H9 (cell line): ENCODE measurements at regions not wholly inside any gene's neighbourhood (a gene's known extent, or its start where the extent isn't known, plus 50 kb on each side); places are given as distances from the start of the nearest gene placed in this dataset.

Source experiments
- DNase-seq: peaks from one replicate; pipeline ENCODE4 v3.0.0-alpha.2; 2017
- H2AFZ ChIP-seq: one replicate; pipeline ENCODE4 v1.6.1; 2013; ENCODE audit warnings: mild to moderate bottlenecking, low read length, control low read depth, moderate library complexity
- H2AK5ac ChIP-seq: 2 replicates; pipeline ENCODE4 v1.6.1; 2013; ENCODE audit warnings: low read length, control low read depth, mixed read lengths; ENCODE audit not compliant: insufficient read length
- H2BK120ac ChIP-seq: one replicate; pipeline ENCODE4 v1.6.1; 2013; ENCODE audit warnings: low read depth, mild to moderate bottlenecking, low read length, control low read depth, inconsistent platforms; ENCODE audit not compliant: poor library complexity, severe bottlenecking
- H2BK12ac ChIP-seq: 2 replicates; pipeline ENCODE4 v1.6.1; 2013; ENCODE audit warnings: low read length, control low read depth, mixed read lengths, low read depth; ENCODE audit not compliant: insufficient read length
- H2BK15ac ChIP-seq: 2 replicates; pipeline ENCODE4 v1.6.1; 2013; ENCODE audit warnings: low read depth, low read length, control low read depth
- H2BK20ac ChIP-seq: one replicate; pipeline ENCODE4 v1.6.1; 2013; ENCODE audit warnings: low read depth, mild to moderate bottlenecking, low read length, control low read depth, inconsistent platforms; ENCODE audit not compliant: poor library complexity, severe bottlenecking
- H2BK5ac ChIP-seq: 2 replicates; pipeline ENCODE4 v1.6.1; 2013; ENCODE audit warnings: low read length, control low read depth, mixed read lengths; ENCODE audit not compliant: insufficient read length
- H3K14ac ChIP-seq: 2 replicates; pipeline ENCODE4 v1.6.1; 2013; ENCODE audit warnings: low read length, control low read depth; ENCODE audit not compliant: insufficient read depth
- H3K18ac ChIP-seq: 2 replicates; pipeline ENCODE4 v1.6.1; 2013; ENCODE audit warnings: low read depth, mild to moderate bottlenecking, mixed read lengths, low read length, control low read depth; ENCODE audit not compliant: insufficient read length
- H3K23ac ChIP-seq: 2 replicates; pipeline ENCODE4 v1.6.1; 2013; ENCODE audit warnings: low read length, control low read depth, mixed read lengths, low read depth; ENCODE audit not compliant: insufficient read length
- H3K23me2 ChIP-seq: 2 replicates; pipeline ENCODE4 v1.6.1; 2013; ENCODE audit warnings: low read depth, mild to moderate bottlenecking, mixed read lengths, low read length, control low read depth; ENCODE audit not compliant: insufficient read length, poor library complexity, severe bottlenecking
- H3K27ac ChIP-seq: 2 replicates; pipeline ENCODE4 v1.5.1; 2013; ENCODE audit warnings: low read length, control low read depth, mixed read lengths, low read depth; ENCODE audit not compliant: insufficient read length
- H3K27me3 ChIP-seq: 2 replicates; pipeline ENCODE4 v1.6.1; 2013; ENCODE audit warnings: low read length, control low read depth, inconsistent platforms; ENCODE audit not compliant: insufficient read depth
- H3K4ac ChIP-seq: 2 replicates; pipeline ENCODE4 v1.6.1; 2013; ENCODE audit warnings: low read depth, mild to moderate bottlenecking, control low read depth, inconsistent platforms, low read length, moderate library complexity
- H3K4me1 ChIP-seq: 2 replicates; pipeline ENCODE4 v1.6.1; 2013; ENCODE audit warnings: low read length, control low read depth, inconsistent platforms; ENCODE audit not compliant: insufficient read depth
- H3K4me2 ChIP-seq: 2 replicates; pipeline ENCODE4 v1.6.1; 2013; ENCODE audit warnings: low read length, control low read depth, mixed read lengths; ENCODE audit not compliant: insufficient read length, insufficient read depth
- H3K56ac ChIP-seq: 2 replicates; pipeline ENCODE4 v1.6.1; 2013; ENCODE audit warnings: low read depth, mild to moderate bottlenecking, mixed read lengths, low read length, control low read depth; ENCODE audit not compliant: insufficient read length
- H3K79me1 ChIP-seq: 2 replicates; pipeline ENCODE4 v1.6.1; 2013; ENCODE audit warnings: low read depth, mild to moderate bottlenecking, moderate library complexity, low read length, control low read depth, inconsistent platforms; ENCODE audit not compliant: insufficient read depth, poor library complexity, severe bottlenecking
- H3K79me2 ChIP-seq: 2 replicates; pipeline ENCODE4 v1.6.1; 2013; ENCODE audit warnings: low read length, control low read depth, inconsistent platforms; ENCODE audit not compliant: insufficient read depth
- H3K9ac ChIP-seq: 2 replicates; pipeline ENCODE4 v1.6.1; 2013; ENCODE audit warnings: low read length, control low read depth, mixed read lengths; ENCODE audit not compliant: insufficient read length; ENCODE audit errors: extremely low read depth
- H3K9me3 ChIP-seq: one replicate; pipeline ENCODE4 v1.6.1; 2013; ENCODE audit warnings: low read depth, low read length, inconsistent platforms; ENCODE audit not compliant: control insufficient read depth
- H3T11ph ChIP-seq: one replicate; pipeline ENCODE4 v1.6.1; 2013; ENCODE audit warnings: mild to moderate bottlenecking, low read length, control low read depth, inconsistent platforms
- H4K20me1 ChIP-seq: one replicate; pipeline ENCODE4 v1.6.1; 2013; ENCODE audit not compliant: control insufficient read depth, insufficient read length, insufficient read depth
- H4K5ac ChIP-seq: 2 replicates; pipeline ENCODE4 v1.6.1; 2013; ENCODE audit warnings: low read depth, mild to moderate bottlenecking, mixed read lengths, low read length, control low read depth; ENCODE audit not compliant: insufficient read length
- H4K8ac ChIP-seq: replicated peaks from 2 replicates; pipeline ENCODE4 v1.6.1; 2013; ENCODE audit warnings: low read length, control low read depth, mixed read lengths, low read depth; ENCODE audit not compliant: insufficient read length
- H4K91ac ChIP-seq: 2 replicates; pipeline ENCODE4 v1.6.1; 2013; ENCODE audit warnings: low read depth, mild to moderate bottlenecking, moderate library complexity, mixed read lengths, low read length, control low read depth; ENCODE audit not compliant: insufficient read length
- H3K27ac Mint-ChIP-seq, 3 experiments: 2 replicates in 2 of 3; 3 replicates in 1 of 3; pipeline ENCODE4 v1.8.0; 2020 to 2021; ENCODE audit warnings: mixed read lengths in 3 of 3, mild to moderate bottlenecking in 1 of 3, moderate library complexity in 1 of 3
- H3K27me3 Mint-ChIP-seq: 2 replicates; pipeline ENCODE4 v1.8.0; 2021; ENCODE audit warnings: low read depth, mild to moderate bottlenecking, moderate library complexity, mixed read lengths
- H3K36me3 Mint-ChIP-seq, 3 experiments: 2 replicates in 2 of 3; 3 replicates in 1 of 3; pipeline ENCODE4 v1.8.0; 2020 to 2021; ENCODE audit warnings: low read depth in 3 of 3, mixed read lengths in 3 of 3; ENCODE audit not compliant: insufficient read depth in 1 of 3
- H3K4me1 Mint-ChIP-seq, 2 experiments: 2 replicates each; pipeline ENCODE4 v1.8.0; 2020; ENCODE audit warnings: mixed read lengths in 2 of 2
- H3K4me3 Mint-ChIP-seq, 2 experiments: 2 replicates in 1 of 2; 3 replicates in 1 of 2; pipeline ENCODE4 v1.8.0; 2020 to 2021; ENCODE audit warnings: mild to moderate bottlenecking in 2 of 2, mixed read lengths in 2 of 2, moderate library complexity in 1 of 2
- H3K9me3 Mint-ChIP-seq, 2 experiments: 2 replicates in 1 of 2; 3 replicates in 1 of 2; pipeline ENCODE4 v1.8.0; 2020; ENCODE audit warnings: mild to moderate bottlenecking in 2 of 2, mixed read lengths in 2 of 2, moderate library complexity in 1 of 2
- WGBS: extraction: QIAGEN DNeasy Blood & Tissue Kit; methylation state at CpG from one replicate; pipeline ENCODE4 v1.1.7; 2013; ENCODE audit warnings: missing lambda C conversion rate, low lambda C conversion rate, mixed read lengths; ENCODE audit not compliant: insufficient read length; ENCODE audit errors: extremely low coverage; 5-methylcytosine and 5-hydroxymethylcytosine counted together
- TF ChIP-seq, protein P1 (sequence below): fragments of 200-600 bp; sonication (generic); conservative IDR thresholded peaks from 3 replicates; pipeline ENCODE4 v1.8.0; 2021; ENCODE audit warnings: antibody characterized with exemption, mild to moderate bottlenecking

DNA sequence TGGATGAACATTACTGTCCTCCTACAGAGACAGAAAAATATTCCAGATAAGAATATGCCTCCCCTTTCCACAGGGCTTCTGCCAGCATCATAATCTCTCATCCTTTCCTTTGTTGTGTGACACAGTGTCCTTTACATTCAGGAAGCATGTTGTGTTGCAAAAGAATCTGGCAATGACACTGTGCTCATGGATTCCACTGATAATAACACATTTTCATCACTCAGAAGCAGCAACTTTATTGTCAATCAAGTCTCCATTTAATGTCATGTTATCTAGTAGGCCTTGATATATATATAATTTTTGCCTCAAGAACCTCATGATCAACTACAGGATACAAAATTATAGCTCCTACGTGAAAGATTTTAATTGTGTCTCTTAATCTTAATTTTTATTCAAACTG, 833.9 kb downstream of the FSTL5 start:
- H4K20me1 ChIP-seq, result no peaks in the 10 kb centered on the region
- DNase-seq, result no peak
- no peak overlapping the region for H2BK12ac ChIP-seq
- no peak overlapping the region for H2BK15ac ChIP-seq
- no peak overlapping the region for H3K4me3 Mint-ChIP-seq
- H3K27ac ChIP-seq, result no peak overlapping the region
- no peak overlapping the region for H3K14ac ChIP-seq
- no peaks in the 10 kb centered on the region for H3K23me2 ChIP-seq
- H3K27ac Mint-ChIP-seq, result no peak overlapping the region
- H3K9ac ChIP-seq, result no peak overlapping the region
- H3K4ac ChIP-seq, result no peak overlapping the region
- no peak overlapping the region for H2BK20ac ChIP-seq
- H2AK5ac ChIP-seq, result no peak overlapping the region
- no peaks in the 10 kb centered on the region for H3K27me3 ChIP-seq
- H3K4me1 Mint-ChIP-seq, result peaks cover 0 to 2% of the 10 kb centered on the region in 2 experiments; a peak in 1 of 4 replicates
- no peak overlapping the region for H3K18ac ChIP-seq
- no peak overlapping the region for H2BK5ac ChIP-seq
- no peak overlapping the region for H3K23ac ChIP-seq
- H3K4me1 ChIP-seq, result no peaks in the 10 kb centered on the region; the same call in 1 of the 2 replicates
- H3K79me2 ChIP-seq, result no peaks in the 10 kb centered on the region
- no CpG with 5 or more reads among the region's 1 CpG for WGBS
- H3K9me3 ChIP-seq, result no peaks in the 10 kb centered on the region
- H4K5ac ChIP-seq, result no peak overlapping the region
- H3K4me2 ChIP-seq, result no peak overlapping the region
- H3K36me3 Mint-ChIP-seq, result no peaks in the 10 kb centered on the region
- H3T11ph ChIP-seq, result no peak overlapping the region
- no peak overlapping the region for H4K91ac ChIP-seq
- no peaks in the 10 kb centered on the region for H3K79me1 ChIP-seq
- no peaks in the 10 kb centered on the region for H3K27me3 Mint-ChIP-seq
- no peak overlapping the region for H2AFZ ChIP-seq
- no peak overlapping the region for H2BK120ac ChIP-seq
- TF ChIP-seq, protein P1, sequence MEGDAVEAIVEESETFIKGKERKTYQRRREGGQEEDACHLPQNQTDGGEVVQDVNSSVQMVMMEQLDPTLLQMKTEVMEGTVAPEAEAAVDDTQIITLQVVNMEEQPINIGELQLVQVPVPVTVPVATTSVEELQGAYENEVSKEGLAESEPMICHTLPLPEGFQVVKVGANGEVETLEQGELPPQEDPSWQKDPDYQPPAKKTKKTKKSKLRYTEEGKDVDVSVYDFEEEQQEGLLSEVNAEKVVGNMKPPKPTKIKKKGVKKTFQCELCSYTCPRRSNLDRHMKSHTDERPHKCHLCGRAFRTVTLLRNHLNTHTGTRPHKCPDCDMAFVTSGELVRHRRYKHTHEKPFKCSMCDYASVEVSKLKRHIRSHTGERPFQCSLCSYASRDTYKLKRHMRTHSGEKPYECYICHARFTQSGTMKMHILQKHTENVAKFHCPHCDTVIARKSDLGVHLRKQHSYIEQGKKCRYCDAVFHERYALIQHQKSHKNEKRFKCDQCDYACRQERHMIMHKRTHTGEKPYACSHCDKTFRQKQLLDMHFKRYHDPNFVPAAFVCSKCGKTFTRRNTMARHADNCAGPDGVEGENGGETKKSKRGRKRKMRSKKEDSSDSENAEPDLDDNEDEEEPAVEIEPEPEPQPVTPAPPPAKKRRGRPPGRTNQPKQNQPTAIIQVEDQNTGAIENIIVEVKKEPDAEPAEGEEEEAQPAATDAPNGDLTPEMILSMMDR, result no peak
- no peaks in the 10 kb centered on the region for H3K9me3 Mint-ChIP-seq
- no peak overlapping the region for H4K8ac ChIP-seq
- H3K56ac ChIP-seq, result no peak overlapping the region
